ENCODE measurements at regions not wholly inside any gene's neighbourhood (a gene's known extent, or its start where the extent isn't known, plus 50 kb on each side); places are given as distances from the start of the nearest gene placed in this dataset.

DNA sequence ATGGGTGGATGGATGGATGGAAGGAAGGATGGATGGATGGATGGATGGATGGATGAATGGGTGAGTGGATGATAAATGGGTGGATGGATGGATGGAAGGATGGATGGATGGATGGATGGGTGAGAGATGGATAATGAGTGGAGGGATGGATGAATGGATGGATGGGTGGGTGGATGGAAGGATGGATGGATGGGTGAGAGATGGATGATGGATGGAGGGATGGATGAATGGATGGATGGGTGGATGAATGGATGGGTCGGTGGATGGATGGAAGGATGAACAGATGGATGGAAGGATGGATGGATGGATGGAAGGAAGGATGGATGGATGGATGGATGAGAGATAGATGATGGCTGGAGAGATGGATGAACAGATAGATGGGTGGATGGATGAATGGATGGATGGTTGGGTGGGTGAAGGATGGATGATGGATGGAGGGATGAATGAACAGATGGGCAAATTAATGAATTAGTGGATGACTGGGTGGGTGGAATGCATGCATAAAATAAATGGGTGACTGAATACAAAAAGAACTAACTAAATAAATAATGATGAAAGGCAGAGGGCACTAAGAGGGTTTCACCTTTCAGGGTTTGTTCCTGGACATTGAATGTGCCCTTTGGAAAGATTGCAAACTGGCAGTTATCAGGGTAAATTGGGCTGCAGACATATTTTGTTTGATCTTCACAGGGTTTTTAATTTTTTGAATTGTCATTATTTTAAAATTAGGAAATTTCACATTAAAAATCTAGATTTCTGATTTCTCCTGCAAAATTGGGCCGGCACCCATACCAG lies 50.9 kb upstream of the PTPN1 start:
- ATAC-seq = no peak
- Histone ChIP-seq H3K4me2 (ENCODE audit: low read length) (no peak overlapping the region), H3K27ac (ENCODE audit: low read length) (no peak overlapping the region), H3K9me3 (ENCODE audit: low read length) (no peaks in the 10 kb centered on the region), H3K79me2 (ENCODE audit: low read length) (no peaks in the 10 kb centered on the region), H3K9ac (ENCODE audit: low read length) (no peak overlapping the region), H3F3A (ENCODE audit: low read length, unreplicated experiment) (no peaks in the 10 kb centered on the region), H3K36me3 (ENCODE audit: low read depth, low read length) (no peaks in the 10 kb centered on the region), H3K4me1 (ENCODE audit: insufficient read depth, low read length) (peaks cover 7% of the 10 kb centered on the region; the same call in 1 of the 2 replicates), H4K20me1 (ENCODE audit: low read length) (no peaks in the 10 kb centered on the region), H3K4me3 (ENCODE audit: low read length) (no peak overlapping the region), H3K9me2 (replicated peaks; ENCODE audit: low read length) (0 out of 2 replicates have a peak, but pooled peaks cover 5% of the 10 kb centered on the region), H3K27me3 (ENCODE audit: low read length) (no peaks in the 10 kb centered on the region), H2AFZ (ENCODE audit: low read length) (no peak overlapping the region)
- TF ChIP-seq, protein P1, sequence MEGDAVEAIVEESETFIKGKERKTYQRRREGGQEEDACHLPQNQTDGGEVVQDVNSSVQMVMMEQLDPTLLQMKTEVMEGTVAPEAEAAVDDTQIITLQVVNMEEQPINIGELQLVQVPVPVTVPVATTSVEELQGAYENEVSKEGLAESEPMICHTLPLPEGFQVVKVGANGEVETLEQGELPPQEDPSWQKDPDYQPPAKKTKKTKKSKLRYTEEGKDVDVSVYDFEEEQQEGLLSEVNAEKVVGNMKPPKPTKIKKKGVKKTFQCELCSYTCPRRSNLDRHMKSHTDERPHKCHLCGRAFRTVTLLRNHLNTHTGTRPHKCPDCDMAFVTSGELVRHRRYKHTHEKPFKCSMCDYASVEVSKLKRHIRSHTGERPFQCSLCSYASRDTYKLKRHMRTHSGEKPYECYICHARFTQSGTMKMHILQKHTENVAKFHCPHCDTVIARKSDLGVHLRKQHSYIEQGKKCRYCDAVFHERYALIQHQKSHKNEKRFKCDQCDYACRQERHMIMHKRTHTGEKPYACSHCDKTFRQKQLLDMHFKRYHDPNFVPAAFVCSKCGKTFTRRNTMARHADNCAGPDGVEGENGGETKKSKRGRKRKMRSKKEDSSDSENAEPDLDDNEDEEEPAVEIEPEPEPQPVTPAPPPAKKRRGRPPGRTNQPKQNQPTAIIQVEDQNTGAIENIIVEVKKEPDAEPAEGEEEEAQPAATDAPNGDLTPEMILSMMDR (conservative IDR thresholded peaks at IDR 0.05; ENCODE audit: low read depth, low read length) = no peak
- TF ChIP-seq EZH2phosphoT487 (IDR thresholded peaks at IDR 0.05; ENCODE audit: borderline replicate concordance, low read length) = no peak
- TF ChIP-seq EZH2 (IDR thresholded peaks at IDR 0.05; ENCODE audit: low read length, unreplicated experiment) = no peak
- BruUV-seq (replicated peaks) = no TSS peak
- DNase-seq = no peak
- ChIA-PET CTCF (interaction anchor here (1.3 kb wide), 1 partner anchor 175 kb away, joined by 3 read pairs; no protein-coding TSS in a partner anchor), POLR2A (ENCODE audit: unreplicated experiment) (no interaction called here)
- intact Hi-C loops (cut with micrococcal nuclease) = no loop called here

DNA sequence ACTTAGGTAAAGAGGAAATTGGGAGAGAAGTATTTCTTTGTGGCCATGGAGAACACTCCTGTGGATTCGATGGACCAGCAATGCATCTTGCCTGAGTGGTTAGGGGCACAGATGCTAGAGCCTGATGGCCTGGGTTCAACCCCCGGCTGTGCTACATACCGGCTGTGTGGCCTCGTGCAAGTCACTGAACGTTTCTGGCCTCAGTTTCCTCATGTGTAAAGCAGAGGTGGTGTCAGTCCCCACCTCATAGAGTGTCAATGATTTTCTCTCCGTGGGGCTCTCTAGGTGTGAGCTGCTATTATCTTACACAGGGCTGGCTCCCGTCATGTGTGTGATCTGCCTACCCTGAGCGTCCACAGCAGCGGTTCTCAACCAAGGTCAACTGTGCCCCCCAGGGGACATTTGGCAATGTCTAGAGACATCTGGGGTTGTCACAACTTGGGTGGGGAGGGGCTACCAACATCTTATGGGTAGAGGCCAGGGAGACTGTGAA lies 50.0 kb upstream of the PTPN1 start:
- H3K9ac ChIP-seq (ENCODE audit: low read length) = no peak overlapping the region; the same call in 1 of the 2 replicates
- H4K20me1 ChIP-seq (ENCODE audit: low read length) = no peaks in the 10 kb centered on the region
- no peak for ATAC-seq
- DNase-seq = no peak
- no peak overlapping the region for H3K4me2 ChIP-seq (ENCODE audit: low read length)
- peaks cover 7% of the 10 kb centered on the region; the same call in 1 of the 2 replicates for H3K4me1 ChIP-seq (ENCODE audit: insufficient read depth, low read length)
- peak overlapping the region; percentile 51 for H2AFZ ChIP-seq (ENCODE audit: low read length)
- no peaks in the 10 kb centered on the region for H3K36me3 ChIP-seq (ENCODE audit: low read depth, low read length)
- no peaks in the 10 kb centered on the region for H3F3A ChIP-seq (ENCODE audit: low read length, unreplicated experiment)
- no peak overlapping the region for H3K27ac ChIP-seq (ENCODE audit: low read length)
- no TSS peak for BruUV-seq (replicated peaks)
- intact Hi-C loops (cut with micrococcal nuclease) = loop anchor here (1.0 to 5.0 kb wide), 4 partner anchors 38 to 274 kb away; no protein-coding TSS in a partner anchor
- CTCF ChIA-PET = interaction anchor here (1.0 to 1.3 kb wide), 2 partner anchors 176 to 193 kb away, joined by 3 read pairs; no protein-coding TSS in a partner anchor
- H3K9me2 ChIP-seq (replicated peaks; ENCODE audit: low read length) = 0 out of 2 replicates have a peak, but pooled peaks cover 5% of the 10 kb centered on the region
- H3K27me3 ChIP-seq (ENCODE audit: low read length) = no peaks in the 10 kb centered on the region
- no peak for TF ChIP-seq EZH2phosphoT487 (IDR thresholded peaks at IDR 0.05; ENCODE audit: borderline replicate concordance, low read length)
- TF ChIP-seq, protein P1 (conservative IDR thresholded peaks at IDR 0.05; ENCODE audit: low read depth, low read length) = no peak
- no peak for TF ChIP-seq EZH2 (IDR thresholded peaks at IDR 0.05; ENCODE audit: low read length, unreplicated experiment)
- POLR2A ChIA-PET (ENCODE audit: unreplicated experiment) = no interaction called here
- H3K4me3 ChIP-seq (ENCODE audit: low read length) = no peak overlapping the region
- no peaks in the 10 kb centered on the region for H3K9me3 ChIP-seq (ENCODE audit: low read length)
- H3K79me2 ChIP-seq (ENCODE audit: low read length) = no peaks in the 10 kb centered on the region
